HG02885 (cell line): ENCODE measurements at regions not wholly inside any gene's neighbourhood (a gene's known extent, or its start where the extent isn't known, plus 50 kb on each side); places are given as distances from the start of the nearest gene placed in this dataset.
"Not testable (repeated sequence)": the region's sequence is repeated elsewhere in the genome, so short reads cannot be mapped to it uniquely, and the experiment has no call there.

Experiments used
- ATAC-seq: cut with Tn5 transposase; IDR thresholded peaks from one replicate; pipeline ENCODE4 v1.9.1; 2021; ENCODE audit warnings: mild to moderate bottlenecking; ENCODE audit not compliant: unreplicated experiment, poor library complexity

- ATAC-seq, result no peak
Observed at GRCh38 chr17:13442361-13442760, 159.4 kb downstream of the HS3ST3A1 start.

- no peak for ATAC-seq
Observed at GRCh38 chr17:13441873-13442272, 159.9 kb downstream of the HS3ST3A1 start.

- ATAC-seq, result no peak
Observed at GRCh38 chr17:13437966-13438779, 163.6 kb downstream of the HS3ST3A1 start.

- no peak for ATAC-seq
Observed at GRCh38 chr17:13435230-13435629, 166.5 kb downstream of the HS3ST3A1 start.

- no peak for ATAC-seq
Observed at GRCh38 chr17:13429201-13429600, 172.5 kb downstream of the HS3ST3A1 start.

- no peak for ATAC-seq
Observed at GRCh38 chr17:13428611-13429042, 173.1 kb downstream of the HS3ST3A1 start.

GRCh38 chr17:13426991-13427390, 174.7 kb downstream of the HS3ST3A1 start:
- no peak for ATAC-seq

GRCh38 chr17:13425390-13425789, 176.3 kb downstream of the HS3ST3A1 start:
- ATAC-seq, result no peak

GRCh38 chr17:13421581-13422130, 180.1 kb downstream of the HS3ST3A1 start:
- no peak for ATAC-seq

GRCh38 chr17:13420878-13421277, 180.9 kb downstream of the HS3ST3A1 start:
- ATAC-seq, result no peak

GRCh38 chr17:13420418-13420826, 181.3 kb downstream of the HS3ST3A1 start:
- ATAC-seq, result no peak

GRCh38 chr17:13419676-13420075, 182.1 kb downstream of the HS3ST3A1 start:
- ATAC-seq, result no peak

- ATAC-seq, result no peak
Observed at GRCh38 chr17:13418891-13419290, 182.8 kb downstream of the HS3ST3A1 start.

GRCh38 chr17:13417381-13417950, 184.3 kb downstream of the HS3ST3A1 start:
- no peak for ATAC-seq

- no peak for ATAC-seq
Observed at GRCh38 chr17:13416748-13417363, 184.9 kb downstream of the HS3ST3A1 start.

GRCh38 chr17:13415871-13416416, 185.8 kb downstream of the HS3ST3A1 start:
- no peak for ATAC-seq

- ATAC-seq, result not testable (repeated sequence)
Observed at GRCh38 chr17:13415200-13415599, 186.5 kb downstream of the HS3ST3A1 start.

- no peak for ATAC-seq
Observed at GRCh38 chr17:13413001-13413400, 188.7 kb downstream of the HS3ST3A1 start.

GRCh38 chr17:13410874-13411273, 190.9 kb downstream of the HS3ST3A1 start:
- no peak for ATAC-seq

- ATAC-seq, result no peak
Observed at GRCh38 chr17:13410214-13410613, 191.5 kb downstream of the HS3ST3A1 start.

GRCh38 chr17:13409455-13409854, 192.3 kb downstream of the HS3ST3A1 start:
- ATAC-seq, result no peak
